ENCODE measurements at regions not wholly inside any gene's neighbourhood (a gene's known extent, or its start where the extent isn't known, plus 50 kb on each side); places are given as distances from the start of the nearest gene placed in this dataset.

GRCh38 chr7:45246339-45246738 is 88.7 kb downstream of the RAMP3 start:
- Histone ChIP-seq H3K4me2 (ENCODE audit: low read length) (no peak overlapping the region), H3K27ac (ENCODE audit: low read length) (no peak overlapping the region), H3K4me3 (ENCODE audit: low read length) (no peak overlapping the region), H2AFZ (ENCODE audit: low read depth, low read length) (no peak overlapping the region), H4K20me1 (ENCODE audit: insufficient read depth) (no peaks in the 10 kb centered on the region), H3F3A (ENCODE audit: insufficient read depth, low read length, poor library complexity, severe bottlenecking) (no peaks in the 10 kb centered on the region), H3K9me3 (ENCODE audit: low read length) (no peaks in the 10 kb centered on the region), H3K27me3 (ENCODE audit: insufficient read depth, low read depth, low read length) (no peaks in the 10 kb centered on the region), H3K36me3 (ENCODE audit: insufficient read depth, low read length) (no peaks in the 10 kb centered on the region), H3K79me2 (replicated peaks; ENCODE audit: insufficient read depth, low read length) (no peaks in the 10 kb centered on the region), H3K9ac (ENCODE audit: low read length) (no peak overlapping the region), H3K9me2 (ENCODE audit: insufficient read depth, low read length) (no peaks in the 10 kb centered on the region)
- no peak for TF ChIP-seq REST (IDR thresholded peaks at IDR 0.05; ENCODE audit: borderline replicate concordance)
- no peak for TF ChIP-seq MXI1 (conservative IDR thresholded peaks at IDR 0.05; ENCODE audit: poor library complexity, severe bottlenecking)
- TF ChIP-seq RAD21 (conservative IDR thresholded peaks at IDR 0.05), result no peak
- TF ChIP-seq EZH2 (IDR thresholded peaks at IDR 0.05; ENCODE audit: borderline replicate concordance, insufficient read depth, low read length, poor library complexity, severe bottlenecking), result no peak
- no peak for TF ChIP-seq CTCF (IDR thresholded peaks at IDR 0.05; ENCODE audit: poor library complexity, severe bottlenecking)
- TF ChIP-seq TAF1 (IDR thresholded peaks at IDR 0.05; ENCODE audit: low read depth), result no peak
- no peak for TF ChIP-seq POLR2AphosphoS5 (IDR thresholded peaks at IDR 0.05)
- TF ChIP-seq SMC3 (conservative IDR thresholded peaks at IDR 0.05; ENCODE audit: poor library complexity), result no peak
- TF ChIP-seq EP300 (conservative IDR thresholded peaks at IDR 0.05; ENCODE audit: poor library complexity, severe bottlenecking), result no peak

- Histone ChIP-seq H3K9ac (ENCODE audit: low read length) (no peak overlapping the region), H4K20me1 (ENCODE audit: insufficient read depth) (no peaks in the 10 kb centered on the region), H3K9me2 (ENCODE audit: insufficient read depth, low read length) (no peaks in the 10 kb centered on the region), H3K9me3 (ENCODE audit: low read length) (no peaks in the 10 kb centered on the region), H3K4me2 (ENCODE audit: low read length) (no peak overlapping the region), H3K27ac (ENCODE audit: low read length) (no peak overlapping the region), H3K4me3 (ENCODE audit: low read length) (no peak overlapping the region), H3K27me3 (ENCODE audit: insufficient read depth, low read depth, low read length) (no peaks in the 10 kb centered on the region), H2AFZ (ENCODE audit: low read depth, low read length) (no peak overlapping the region), H3K36me3 (ENCODE audit: insufficient read depth, low read length) (no peaks in the 10 kb centered on the region), H3K79me2 (replicated peaks; ENCODE audit: insufficient read depth, low read length) (no peaks in the 10 kb centered on the region), H3F3A (ENCODE audit: insufficient read depth, low read length, poor library complexity, severe bottlenecking) (no peaks in the 10 kb centered on the region)
- TF ChIP-seq RAD21 (conservative IDR thresholded peaks at IDR 0.05), result no peak
- no peak for TF ChIP-seq POLR2AphosphoS5 (IDR thresholded peaks at IDR 0.05)
- no peak for TF ChIP-seq TAF1 (IDR thresholded peaks at IDR 0.05; ENCODE audit: low read depth)
- TF ChIP-seq MXI1 (conservative IDR thresholded peaks at IDR 0.05; ENCODE audit: poor library complexity, severe bottlenecking), result no peak
- no peak for TF ChIP-seq CTCF (IDR thresholded peaks at IDR 0.05; ENCODE audit: poor library complexity, severe bottlenecking)
- TF ChIP-seq EP300 (conservative IDR thresholded peaks at IDR 0.05; ENCODE audit: poor library complexity, severe bottlenecking), result no peak
- no peak for TF ChIP-seq EZH2 (IDR thresholded peaks at IDR 0.05; ENCODE audit: borderline replicate concordance, insufficient read depth, low read length, poor library complexity, severe bottlenecking)
- TF ChIP-seq REST (IDR thresholded peaks at IDR 0.05; ENCODE audit: borderline replicate concordance), result no peak
- no peak for TF ChIP-seq SMC3 (conservative IDR thresholded peaks at IDR 0.05; ENCODE audit: poor library complexity)
These were observed 94.7 kb downstream of the RAMP3 start for GRCh38 chr7:45252248-45252647.

Data from neural cell (in vitro differentiated cells).